Right atrium auricular region (tissue), 2 donors: ENCODE measurements at regions not wholly inside any gene's neighbourhood (a gene's known extent, or its start where the extent isn't known, plus 50 kb on each side); places are given as distances from the start of the nearest gene placed in this dataset.

Experiments
- DNase-seq: peaks from one replicate; pipeline ENCODE4 v3.0.0-alpha.2; 2019; ENCODE audit warnings: low spot score
- H3K27ac ChIP-seq, 2 donors: fragments of 200-600 bp; sonication (generic); 1 replicate in 1 of 2; 2 replicates in 1 of 2; pipeline ENCODE4 v1.5.1; 2016 to 2019
- H3K27me3 ChIP-seq, 2 donors: fragments of 200-600 bp; sonication (generic); one replicate each; pipeline versions ENCODE4 v1.5.1 to v1.6.0; 2017 to 2019
- H3K36me3 ChIP-seq: fragments of 200-600 bp; sonication (generic); one replicate; pipeline ENCODE4 v1.5.1; 2016
- H3K4me1 ChIP-seq, 2 donors: fragments of 200-600 bp; sonication (generic); one replicate each; pipeline versions ENCODE4 v1.5.1 to v1.6.0; 2017 to 2019
- H3K4me3 ChIP-seq, 2 donors: fragments of 200-600 bp; sonication (generic); 1 replicate in 1 of 2; 2 replicates in 1 of 2; pipeline ENCODE4 v1.5.1; 2017 to 2019; ENCODE audit warnings: mild to moderate bottlenecking in 1 of 2, moderate library complexity in 1 of 2
- H3K9me3 ChIP-seq, 2 donors: fragments of 200-600 bp; sonication (generic); one replicate each; pipeline ENCODE4 v1.5.1; 2019
- TF ChIP-seq, protein P1 (sequence below), 2 donors: fragments of 200-600 bp; sonication (generic); IDR thresholded peaks; one replicate each; pipeline ENCODE4 v1.5.1; 2019; ENCODE audit warnings: antibody characterized with exemption in 2 of 2

DNA sequence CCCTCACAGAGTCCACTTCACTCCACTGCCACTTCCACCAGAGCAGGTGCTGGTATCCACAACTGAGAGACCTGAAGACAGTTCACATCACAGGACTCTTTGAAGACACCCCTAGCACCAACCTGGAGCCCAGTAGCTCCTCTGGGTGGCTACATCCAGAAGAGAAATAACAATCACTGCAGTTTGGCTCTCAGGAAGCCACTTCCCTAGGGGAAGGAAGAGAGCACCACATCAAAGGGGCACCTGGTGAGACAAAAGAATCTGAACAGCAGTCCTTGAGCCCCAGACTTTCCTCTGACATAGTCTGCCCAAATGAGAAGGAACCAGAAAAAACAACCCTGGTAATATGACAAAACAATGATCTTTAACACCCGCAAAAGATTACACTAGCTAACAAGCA lies 113.2 kb downstream of the TENT5C start:
- TF ChIP-seq, protein P1, sequence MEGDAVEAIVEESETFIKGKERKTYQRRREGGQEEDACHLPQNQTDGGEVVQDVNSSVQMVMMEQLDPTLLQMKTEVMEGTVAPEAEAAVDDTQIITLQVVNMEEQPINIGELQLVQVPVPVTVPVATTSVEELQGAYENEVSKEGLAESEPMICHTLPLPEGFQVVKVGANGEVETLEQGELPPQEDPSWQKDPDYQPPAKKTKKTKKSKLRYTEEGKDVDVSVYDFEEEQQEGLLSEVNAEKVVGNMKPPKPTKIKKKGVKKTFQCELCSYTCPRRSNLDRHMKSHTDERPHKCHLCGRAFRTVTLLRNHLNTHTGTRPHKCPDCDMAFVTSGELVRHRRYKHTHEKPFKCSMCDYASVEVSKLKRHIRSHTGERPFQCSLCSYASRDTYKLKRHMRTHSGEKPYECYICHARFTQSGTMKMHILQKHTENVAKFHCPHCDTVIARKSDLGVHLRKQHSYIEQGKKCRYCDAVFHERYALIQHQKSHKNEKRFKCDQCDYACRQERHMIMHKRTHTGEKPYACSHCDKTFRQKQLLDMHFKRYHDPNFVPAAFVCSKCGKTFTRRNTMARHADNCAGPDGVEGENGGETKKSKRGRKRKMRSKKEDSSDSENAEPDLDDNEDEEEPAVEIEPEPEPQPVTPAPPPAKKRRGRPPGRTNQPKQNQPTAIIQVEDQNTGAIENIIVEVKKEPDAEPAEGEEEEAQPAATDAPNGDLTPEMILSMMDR (IDR thresholded peaks at IDR 0.05), result no peak

DNA sequence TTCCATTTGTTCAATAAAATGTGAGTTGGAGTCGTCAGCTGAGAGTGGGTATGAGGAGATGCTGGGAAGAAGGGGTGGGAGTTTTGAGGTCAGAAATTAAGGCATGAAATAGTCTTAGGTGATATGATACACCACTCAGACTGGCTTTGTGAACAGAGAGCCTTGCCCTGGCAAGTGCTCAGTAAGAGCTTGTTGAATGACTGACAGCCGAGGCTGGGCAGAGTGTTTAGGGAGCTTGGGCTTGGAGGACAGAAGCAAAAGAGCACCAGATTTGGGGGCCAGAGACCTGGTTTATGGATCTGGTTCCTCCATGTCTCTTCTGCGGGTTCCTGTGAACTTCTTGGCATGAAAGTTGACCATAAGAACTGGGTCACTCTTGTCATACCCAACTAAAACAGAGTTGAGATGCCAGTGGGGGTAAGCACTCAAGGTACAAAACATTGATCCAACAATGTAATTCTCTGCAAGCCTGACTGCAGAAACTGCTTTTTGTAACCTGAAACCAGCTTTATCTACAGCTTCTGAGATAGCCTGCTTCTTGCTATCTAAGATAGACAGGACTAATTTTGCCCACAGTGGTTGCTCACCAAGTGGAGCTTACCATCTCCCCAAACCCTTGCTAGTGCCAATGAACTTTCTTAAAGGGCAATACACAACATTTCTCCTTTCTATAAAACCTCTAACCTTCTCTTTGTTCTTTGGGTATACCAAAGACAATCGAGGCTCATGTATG lies 126.4 kb downstream of the TENT5C start:
- Histone ChIP-seq H3K4me3 (no peak overlapping the region), H3K9me3 (peaks cover 0 to 12% of the 10 kb centered on the region in 2 donors)
- TF ChIP-seq, protein P1 (IDR thresholded peaks at IDR 0.05), result no peak

More for the DNA sequence above, 113.2 kb downstream of the TENT5C start:
- Histone ChIP-seq H3K27ac (no peak overlapping the region), H3K9me3 (peaks cover 0 to 11% of the 10 kb centered on the region in 2 donors), H3K4me1 (no peaks in the 10 kb centered on the region), H3K4me3 (no peak overlapping the region), H3K27me3 (no peaks in the 10 kb centered on the region), H3K36me3 (no peaks in the 10 kb centered on the region)
- DNase-seq, result no peak

DNA sequence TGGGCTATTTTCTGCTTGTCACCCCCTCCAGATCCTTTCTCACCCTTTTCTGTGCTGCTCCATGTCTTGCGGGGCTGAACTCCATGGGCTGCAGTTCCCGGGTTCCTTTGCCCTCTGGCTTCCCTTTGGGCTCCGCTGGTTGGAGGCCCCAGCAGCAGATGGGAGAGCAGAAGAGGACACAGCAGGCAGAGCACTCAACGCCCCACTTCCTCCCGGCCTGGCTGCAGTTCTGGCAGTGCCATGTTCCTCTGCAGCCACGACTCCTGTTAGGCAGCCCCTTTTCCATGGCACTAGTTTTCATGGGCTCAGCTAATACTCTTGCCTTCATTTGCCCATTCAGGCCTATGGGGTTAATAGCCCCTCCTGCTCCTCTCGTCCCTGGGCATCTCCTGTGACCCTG lies 127.1 kb downstream of the TENT5C start:
- no peak for DNase-seq
- no peak overlapping the region for H3K27ac ChIP-seq
- peaks cover 0 to 27% of the 10 kb centered on the region in 2 donors for H3K4me1 ChIP-seq
- H3K4me3 ChIP-seq, result no peak overlapping the region
- no peaks in the 10 kb centered on the region for H3K27me3 ChIP-seq
- peaks cover 0 to 10% of the 10 kb centered on the region in 2 donors for H3K9me3 ChIP-seq
- TF ChIP-seq, protein P1 (IDR thresholded peaks at IDR 0.05), result no peak
- H3K36me3 ChIP-seq, result no peaks in the 10 kb centered on the region

More for the DNA sequence above, 126.4 kb downstream of the TENT5C start:
- H3K36me3 ChIP-seq, result no peaks in the 10 kb centered on the region
- H3K27me3 ChIP-seq, result no peaks in the 10 kb centered on the region
- H3K27ac ChIP-seq, result no peak overlapping the region
- no peak for DNase-seq
- H3K4me1 ChIP-seq, result peaks cover 0 to 27% of the 10 kb centered on the region in 2 donors

DNA sequence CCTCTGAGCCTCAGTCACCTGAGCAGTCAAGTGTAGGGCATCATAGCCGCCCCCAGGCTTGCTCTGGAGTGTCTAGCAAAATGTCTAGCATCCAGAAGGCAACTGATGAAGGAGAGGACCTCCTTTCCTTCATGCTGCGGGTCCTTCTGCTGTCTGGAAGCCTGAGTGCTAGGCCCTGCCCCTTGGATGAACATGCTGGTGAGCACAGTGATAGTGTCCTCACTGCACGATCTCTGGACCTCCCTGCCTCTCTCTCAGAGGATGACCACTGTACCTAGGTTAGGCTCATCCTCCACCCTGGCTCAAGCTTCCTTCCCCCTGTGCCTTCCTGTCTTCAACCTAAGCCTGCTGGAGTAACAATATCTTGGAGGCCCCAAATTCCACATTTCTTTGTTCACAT lies 128.6 kb downstream of the TENT5C start:
- TF ChIP-seq, protein P1 (IDR thresholded peaks at IDR 0.05), result no peak
- Histone ChIP-seq H3K27ac (peak overlapping the region in 1 of 2 donors; percentile 52), H3K27me3 (no peaks in the 10 kb centered on the region), H3K4me3 (no peak overlapping the region), H3K4me1 (peaks cover 0 to 27% of the 10 kb centered on the region in 2 donors), H3K36me3 (no peaks in the 10 kb centered on the region), H3K9me3 (no peaks in the 10 kb centered on the region)
- DNase-seq, result no peak

DNA sequence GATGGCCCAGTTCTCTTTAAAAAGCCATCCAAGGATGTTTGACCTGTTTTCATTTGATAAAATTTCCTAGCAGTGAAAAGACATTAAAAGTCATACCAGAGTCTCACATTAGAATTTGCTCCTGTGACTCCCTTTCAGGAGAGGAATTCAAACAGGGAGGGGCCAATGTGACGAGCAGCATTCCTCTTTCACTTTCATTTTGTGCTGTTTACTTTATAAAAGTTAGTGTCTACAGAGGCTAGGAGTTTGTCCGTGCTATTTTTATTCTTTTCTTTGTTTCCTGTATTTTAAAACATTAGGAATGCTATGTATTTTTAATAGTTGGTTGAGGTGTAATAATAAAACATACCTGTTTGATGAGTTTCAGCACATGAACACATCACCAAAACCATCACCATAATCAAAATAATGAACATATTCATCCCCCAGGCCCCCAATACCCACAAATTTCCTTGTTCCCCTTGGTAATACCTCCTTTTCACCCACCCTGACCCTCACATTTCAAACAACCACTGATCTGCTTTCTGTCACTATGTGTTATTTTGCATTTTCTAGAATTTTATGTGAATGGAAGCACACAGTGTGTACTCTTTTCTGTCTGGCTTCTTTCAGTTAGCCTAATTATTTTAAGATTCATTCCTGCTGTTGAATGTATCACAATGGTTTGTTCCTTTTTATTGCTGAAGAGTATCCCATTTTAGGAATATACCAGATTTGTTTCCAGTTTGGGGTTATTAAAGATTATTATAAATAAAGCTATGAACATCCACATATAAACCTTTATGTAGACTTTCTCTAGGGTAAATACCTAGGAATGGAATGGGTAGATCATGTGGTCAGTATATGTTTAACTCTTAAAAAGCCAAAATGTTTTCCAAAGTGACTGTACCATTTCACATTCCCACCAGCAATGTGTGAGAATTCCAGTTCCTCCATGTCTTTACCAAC lies 129.5 kb downstream of the TENT5C start:
- DNase-seq, result no peak
- Histone ChIP-seq H3K27ac (peak overlapping the region; percentile 52 to 64), H3K9me3 (no peaks in the 10 kb centered on the region), H3K4me3 (peak overlapping the region; percentile 13 to 35), H3K4me1 (peaks cover 0 to 27% of the 10 kb centered on the region in 2 donors), H3K27me3 (no peaks in the 10 kb centered on the region), H3K36me3 (no peaks in the 10 kb centered on the region)
- TF ChIP-seq, protein P1 (IDR thresholded peaks at IDR 0.05), result no peak
